ENCODE measurements at regions not wholly inside any gene's neighbourhood (a gene's known extent, or its start where the extent isn't known, plus 50 kb on each side); places are given as distances from the start of the nearest gene placed in this dataset.
"Not testable (repeated sequence)": the region's sequence is repeated elsewhere in the genome, so short reads cannot be mapped to it uniquely, and the experiment has no call there.

DNA sequence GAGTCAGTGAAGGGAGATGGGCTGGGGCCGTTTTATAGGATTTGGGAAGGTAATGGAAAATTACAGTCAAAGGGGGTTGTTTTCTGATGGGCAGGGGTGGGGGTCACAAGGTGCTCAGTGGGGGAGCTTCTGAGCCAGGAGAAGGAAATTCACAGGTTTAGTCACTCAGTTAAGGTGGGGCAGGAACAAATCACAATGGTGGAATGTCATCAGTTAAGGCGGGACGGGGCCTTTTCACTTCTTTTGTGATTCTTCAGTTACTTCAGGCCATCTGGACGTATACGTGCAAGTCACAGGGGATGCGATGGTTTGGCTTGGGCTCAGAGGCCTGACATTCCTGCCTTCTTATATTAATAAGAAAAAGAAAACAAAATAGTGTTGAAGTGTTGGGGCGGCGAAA lies 408.5 kb downstream of the TENT5A start:
- TF ChIP-seq, protein P1, sequence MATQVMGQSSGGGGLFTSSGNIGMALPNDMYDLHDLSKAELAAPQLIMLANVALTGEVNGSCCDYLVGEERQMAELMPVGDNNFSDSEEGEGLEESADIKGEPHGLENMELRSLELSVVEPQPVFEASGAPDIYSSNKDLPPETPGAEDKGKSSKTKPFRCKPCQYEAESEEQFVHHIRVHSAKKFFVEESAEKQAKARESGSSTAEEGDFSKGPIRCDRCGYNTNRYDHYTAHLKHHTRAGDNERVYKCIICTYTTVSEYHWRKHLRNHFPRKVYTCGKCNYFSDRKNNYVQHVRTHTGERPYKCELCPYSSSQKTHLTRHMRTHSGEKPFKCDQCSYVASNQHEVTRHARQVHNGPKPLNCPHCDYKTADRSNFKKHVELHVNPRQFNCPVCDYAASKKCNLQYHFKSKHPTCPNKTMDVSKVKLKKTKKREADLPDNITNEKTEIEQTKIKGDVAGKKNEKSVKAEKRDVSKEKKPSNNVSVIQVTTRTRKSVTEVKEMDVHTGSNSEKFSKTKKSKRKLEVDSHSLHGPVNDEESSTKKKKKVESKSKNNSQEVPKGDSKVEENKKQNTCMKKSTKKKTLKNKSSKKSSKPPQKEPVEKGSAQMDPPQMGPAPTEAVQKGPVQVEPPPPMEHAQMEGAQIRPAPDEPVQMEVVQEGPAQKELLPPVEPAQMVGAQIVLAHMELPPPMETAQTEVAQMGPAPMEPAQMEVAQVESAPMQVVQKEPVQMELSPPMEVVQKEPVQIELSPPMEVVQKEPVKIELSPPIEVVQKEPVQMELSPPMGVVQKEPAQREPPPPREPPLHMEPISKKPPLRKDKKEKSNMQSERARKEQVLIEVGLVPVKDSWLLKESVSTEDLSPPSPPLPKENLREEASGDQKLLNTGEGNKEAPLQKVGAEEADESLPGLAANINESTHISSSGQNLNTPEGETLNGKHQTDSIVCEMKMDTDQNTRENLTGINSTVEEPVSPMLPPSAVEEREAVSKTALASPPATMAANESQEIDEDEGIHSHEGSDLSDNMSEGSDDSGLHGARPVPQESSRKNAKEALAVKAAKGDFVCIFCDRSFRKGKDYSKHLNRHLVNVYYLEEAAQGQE (IDR thresholded peaks at IDR 0.05; ENCODE audit: insufficient read depth in 1 of 2, low read depth in 2 of 2, low read length in 1 of 2), result not testable (repeated sequence)
- TF ChIP-seq, protein P2, sequence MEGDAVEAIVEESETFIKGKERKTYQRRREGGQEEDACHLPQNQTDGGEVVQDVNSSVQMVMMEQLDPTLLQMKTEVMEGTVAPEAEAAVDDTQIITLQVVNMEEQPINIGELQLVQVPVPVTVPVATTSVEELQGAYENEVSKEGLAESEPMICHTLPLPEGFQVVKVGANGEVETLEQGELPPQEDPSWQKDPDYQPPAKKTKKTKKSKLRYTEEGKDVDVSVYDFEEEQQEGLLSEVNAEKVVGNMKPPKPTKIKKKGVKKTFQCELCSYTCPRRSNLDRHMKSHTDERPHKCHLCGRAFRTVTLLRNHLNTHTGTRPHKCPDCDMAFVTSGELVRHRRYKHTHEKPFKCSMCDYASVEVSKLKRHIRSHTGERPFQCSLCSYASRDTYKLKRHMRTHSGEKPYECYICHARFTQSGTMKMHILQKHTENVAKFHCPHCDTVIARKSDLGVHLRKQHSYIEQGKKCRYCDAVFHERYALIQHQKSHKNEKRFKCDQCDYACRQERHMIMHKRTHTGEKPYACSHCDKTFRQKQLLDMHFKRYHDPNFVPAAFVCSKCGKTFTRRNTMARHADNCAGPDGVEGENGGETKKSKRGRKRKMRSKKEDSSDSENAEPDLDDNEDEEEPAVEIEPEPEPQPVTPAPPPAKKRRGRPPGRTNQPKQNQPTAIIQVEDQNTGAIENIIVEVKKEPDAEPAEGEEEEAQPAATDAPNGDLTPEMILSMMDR (IDR thresholded peaks at IDR 0.05), result not testable (repeated sequence)
- not testable (repeated sequence) for TF ChIP-seq POLR2AphosphoS5 (IDR thresholded peaks at IDR 0.05; ENCODE audit: low read depth, low read length); TCF7L2 (IDR thresholded peaks at IDR 0.05; ENCODE audit: low read depth, low read length); SIN3A (IDR thresholded peaks at IDR 0.05; ENCODE audit: borderline replicate concordance, insufficient read depth, low read depth, low read length)
